ENCODE measurements at regions not wholly inside any gene's neighbourhood (a gene's known extent, or its start where the extent isn't known, plus 50 kb on each side); places are given as distances from the start of the nearest gene placed in this dataset.
"Not testable (repeated sequence)": the region's sequence is repeated elsewhere in the genome, so short reads cannot be mapped to it uniquely, and the experiment has no call there.

- not testable (repeated sequence) for TF ChIP-seq CTCF, POLR2A (IDR thresholded peaks at IDR 0.05)
These were observed 313.8 kb downstream of the PDCD6IP start for GRCh38 chr3:34112261-34112660.
